ENCODE measurements at regions not wholly inside any gene's neighbourhood (a gene's known extent, or its start where the extent isn't known, plus 50 kb on each side); places are given as distances from the start of the nearest gene placed in this dataset.

DNA sequence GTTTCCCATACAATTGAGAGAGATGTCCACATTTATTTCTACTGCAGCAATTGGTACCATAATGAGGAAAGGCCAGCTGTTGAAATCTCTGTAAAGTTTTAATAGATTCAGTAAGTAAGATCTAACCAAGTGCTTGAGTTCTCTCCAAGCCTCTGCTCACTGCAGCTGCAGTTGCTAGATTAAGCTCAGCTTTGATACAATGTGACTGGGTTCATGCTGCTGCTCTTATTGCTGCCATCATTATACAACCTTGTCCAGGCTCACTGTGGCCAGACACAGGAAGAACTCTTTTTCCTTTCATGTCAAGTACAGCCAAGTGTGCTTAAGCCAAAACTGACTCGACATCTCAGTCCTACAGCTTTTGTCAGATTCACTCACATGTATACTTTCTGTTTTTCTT, 423.5 kb downstream of the GJA1 start:
- TF ChIP-seq, protein P1, sequence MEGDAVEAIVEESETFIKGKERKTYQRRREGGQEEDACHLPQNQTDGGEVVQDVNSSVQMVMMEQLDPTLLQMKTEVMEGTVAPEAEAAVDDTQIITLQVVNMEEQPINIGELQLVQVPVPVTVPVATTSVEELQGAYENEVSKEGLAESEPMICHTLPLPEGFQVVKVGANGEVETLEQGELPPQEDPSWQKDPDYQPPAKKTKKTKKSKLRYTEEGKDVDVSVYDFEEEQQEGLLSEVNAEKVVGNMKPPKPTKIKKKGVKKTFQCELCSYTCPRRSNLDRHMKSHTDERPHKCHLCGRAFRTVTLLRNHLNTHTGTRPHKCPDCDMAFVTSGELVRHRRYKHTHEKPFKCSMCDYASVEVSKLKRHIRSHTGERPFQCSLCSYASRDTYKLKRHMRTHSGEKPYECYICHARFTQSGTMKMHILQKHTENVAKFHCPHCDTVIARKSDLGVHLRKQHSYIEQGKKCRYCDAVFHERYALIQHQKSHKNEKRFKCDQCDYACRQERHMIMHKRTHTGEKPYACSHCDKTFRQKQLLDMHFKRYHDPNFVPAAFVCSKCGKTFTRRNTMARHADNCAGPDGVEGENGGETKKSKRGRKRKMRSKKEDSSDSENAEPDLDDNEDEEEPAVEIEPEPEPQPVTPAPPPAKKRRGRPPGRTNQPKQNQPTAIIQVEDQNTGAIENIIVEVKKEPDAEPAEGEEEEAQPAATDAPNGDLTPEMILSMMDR (IDR thresholded peaks at IDR 0.05) = no peak
- TF ChIP-seq POLR2A (IDR thresholded peaks at IDR 0.05) (no peak), POLR2AphosphoS5 (IDR thresholded peaks at IDR 0.05; ENCODE audit: insufficient read depth in 1 of 2, low read depth in 1 of 2) (no peak)

All from vagina (tissue), 2 donors.